HG03108 (cell line): ENCODE measurements at regions not wholly inside any gene's neighbourhood (a gene's known extent, or its start where the extent isn't known, plus 50 kb on each side); places are given as distances from the start of the nearest gene placed in this dataset.

ENCODE experiments used
- ATAC-seq: cut with Tn5 transposase; IDR thresholded peaks from one replicate; pipeline ENCODE4 v1.9.1; 2021; ENCODE audit warnings: moderate library complexity; ENCODE audit not compliant: unreplicated experiment

DNA sequence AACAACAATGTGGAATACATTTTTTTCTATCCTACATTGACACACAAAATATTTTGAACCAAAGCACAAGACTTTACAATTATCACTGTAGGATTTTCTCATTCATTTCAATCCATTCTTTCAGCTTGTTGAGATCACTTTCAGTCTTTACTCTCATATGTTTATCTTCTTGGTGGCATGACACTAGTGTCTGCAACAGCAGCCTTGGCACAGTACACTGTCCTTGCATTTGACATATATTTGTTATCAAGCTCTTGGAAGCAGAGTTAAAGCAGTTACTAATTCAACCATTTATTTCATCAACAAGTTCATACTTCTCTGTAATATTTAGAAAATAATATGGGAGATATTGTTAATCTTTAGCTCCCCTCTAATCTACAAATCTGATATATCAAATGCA, 922.4 kb upstream of the ADGRL2 start:
- ATAC-seq: no peak

DNA sequence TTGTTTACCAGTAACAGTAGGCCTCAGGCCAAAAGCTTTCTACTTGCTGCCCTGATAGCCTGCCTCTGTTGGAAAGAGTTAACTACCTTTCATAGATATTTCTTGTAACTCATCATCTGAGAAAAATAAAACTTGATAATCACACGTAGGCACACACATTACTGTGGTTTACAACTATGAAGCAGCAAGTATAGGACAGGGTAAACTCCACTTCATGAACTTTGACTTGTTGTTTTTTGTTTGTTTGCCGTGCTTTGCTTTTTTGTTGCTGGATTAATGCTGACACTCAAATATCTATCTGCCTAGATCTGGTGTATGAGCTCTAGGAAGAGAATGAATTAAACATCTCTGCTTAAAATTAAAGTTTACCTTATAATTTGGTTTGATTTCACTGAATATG, 924.7 kb upstream of the ADGRL2 start:
- ATAC-seq: no peak

DNA sequence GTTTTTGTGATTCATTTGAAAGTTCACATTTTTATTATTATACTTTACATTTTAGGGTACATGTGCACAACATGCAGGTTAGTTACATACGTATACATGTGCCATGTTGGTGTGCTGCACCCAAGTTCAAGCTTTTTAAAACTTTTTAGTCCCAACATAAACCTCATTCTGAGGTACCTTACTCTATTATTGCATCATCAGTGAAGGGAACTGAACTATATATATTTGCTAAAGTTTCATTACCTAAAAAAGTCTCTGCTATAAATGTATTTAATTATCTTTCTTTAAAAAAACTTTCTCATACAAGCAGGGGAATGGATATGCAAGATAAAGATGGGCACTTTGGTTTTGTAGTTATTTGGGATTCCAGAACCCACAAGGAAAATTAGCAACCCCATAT, 931.4 kb upstream of the ADGRL2 start:
- no peak for ATAC-seq

DNA sequence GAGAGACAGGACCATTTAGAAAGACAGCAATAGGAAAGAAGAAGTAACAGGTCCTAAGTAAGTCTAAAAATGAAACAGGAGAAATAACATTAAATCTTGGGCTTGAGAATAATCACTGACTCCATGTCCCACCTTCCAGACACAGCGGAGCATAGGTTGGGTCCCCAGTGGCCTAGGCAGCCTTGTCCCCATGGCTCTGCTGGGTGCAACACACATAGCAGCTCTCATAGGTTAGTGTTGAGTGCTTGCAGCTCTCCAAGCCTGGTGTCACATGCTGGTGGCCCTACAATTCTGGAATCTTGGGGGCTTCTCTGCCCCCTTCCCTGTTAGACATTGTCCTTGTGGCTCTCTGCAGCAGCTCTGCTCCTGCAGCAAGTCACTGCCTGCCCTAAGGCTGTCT, 952.8 kb upstream of the ADGRL2 start:
- no peak for ATAC-seq

DNA sequence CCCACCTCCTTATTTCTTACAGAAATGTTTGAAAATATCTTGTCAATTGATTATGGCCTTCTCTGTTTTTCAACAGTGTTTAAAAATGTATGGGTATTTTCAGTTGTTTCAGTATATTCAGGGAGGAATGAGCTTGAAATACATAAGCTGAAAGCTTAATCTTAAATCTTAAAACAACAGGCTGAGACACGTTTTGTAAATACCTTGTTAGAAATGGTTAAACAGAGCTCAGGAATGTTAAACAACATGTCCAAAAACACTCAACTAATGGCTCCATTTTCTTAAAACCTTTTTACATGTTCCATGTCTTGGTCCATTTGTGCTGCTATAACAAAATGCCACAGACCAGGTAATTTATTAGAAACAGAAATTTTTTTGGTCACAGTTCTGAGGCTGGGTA, 953.8 kb upstream of the ADGRL2 start:
- ATAC-seq: no peak

DNA sequence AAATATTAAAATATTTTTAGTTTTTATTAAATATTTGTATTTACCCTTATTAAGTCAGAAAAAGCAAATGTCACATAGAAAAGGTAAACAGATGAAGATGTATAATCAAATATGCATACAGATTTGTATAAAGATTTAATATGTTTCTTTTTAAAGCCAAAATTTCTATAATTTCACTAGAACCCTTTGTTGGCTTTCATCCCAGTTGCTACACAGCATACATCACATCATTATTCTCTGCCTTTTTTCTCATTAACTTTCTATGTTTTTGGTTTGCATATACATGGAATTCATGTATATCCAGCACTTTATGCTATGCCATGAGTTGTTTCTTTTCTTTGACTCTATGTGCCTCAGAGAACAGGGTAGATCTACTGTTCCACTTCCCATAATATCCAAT, 957.9 kb upstream of the ADGRL2 start:
- no peak for ATAC-seq

DNA sequence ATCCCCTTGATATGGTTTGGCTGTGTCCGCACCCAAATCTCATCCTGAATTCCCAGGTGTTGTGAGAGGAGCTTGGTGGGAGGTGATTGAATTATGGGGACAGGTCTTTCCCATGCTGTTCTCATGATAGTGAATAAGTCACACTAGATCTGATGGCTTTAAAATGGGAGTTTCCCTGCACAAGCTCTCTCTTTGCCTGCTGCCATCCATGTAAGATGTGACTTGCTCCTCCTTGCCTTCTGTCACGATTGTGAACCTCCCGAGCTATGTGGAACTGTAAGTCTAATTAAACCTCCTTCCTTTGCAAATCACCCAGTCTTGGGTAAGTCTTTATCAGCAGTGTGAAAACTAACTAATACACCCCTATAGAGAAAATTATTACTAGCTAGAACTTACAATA, 959.5 kb upstream of the ADGRL2 start:
- no peak for ATAC-seq

DNA sequence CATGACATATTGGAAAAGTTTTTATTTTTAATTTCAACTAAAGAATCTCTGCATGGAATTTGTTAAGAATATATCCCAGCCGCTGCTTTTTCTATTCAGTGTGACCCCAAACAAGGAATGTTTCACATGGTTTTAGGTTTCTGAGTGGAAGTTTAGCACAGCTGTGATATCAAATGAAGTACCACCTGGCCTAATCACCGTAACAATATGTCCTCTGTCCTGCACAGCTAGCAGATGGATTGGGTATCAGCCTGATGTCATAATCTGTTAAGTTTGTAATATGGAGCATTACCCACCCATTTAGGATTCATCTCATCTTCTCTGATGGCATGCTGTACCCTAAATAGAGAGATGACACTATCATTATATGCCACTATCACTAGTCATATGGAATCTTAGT, 963.7 kb upstream of the ADGRL2 start:
- no peak for ATAC-seq

DNA sequence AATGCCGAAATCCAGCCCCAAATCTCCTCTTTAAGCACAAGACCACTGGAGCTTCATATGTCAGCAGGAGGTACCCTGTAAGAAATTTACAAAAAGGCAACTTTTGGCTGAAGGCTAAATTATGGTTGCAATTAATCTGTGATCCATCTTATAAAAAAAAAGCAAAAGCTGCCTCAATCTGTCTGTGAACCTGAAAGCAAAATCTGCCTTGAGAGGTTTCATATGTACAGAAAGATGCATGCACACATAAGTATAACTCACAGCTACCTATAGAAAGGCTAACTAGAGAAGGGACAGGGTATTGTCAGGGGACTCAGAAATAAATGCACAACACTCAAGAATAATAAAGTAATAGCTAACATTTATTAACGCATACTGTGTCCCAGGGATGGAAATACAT, 964.2 kb upstream of the ADGRL2 start:
- ATAC-seq: no peak

DNA sequence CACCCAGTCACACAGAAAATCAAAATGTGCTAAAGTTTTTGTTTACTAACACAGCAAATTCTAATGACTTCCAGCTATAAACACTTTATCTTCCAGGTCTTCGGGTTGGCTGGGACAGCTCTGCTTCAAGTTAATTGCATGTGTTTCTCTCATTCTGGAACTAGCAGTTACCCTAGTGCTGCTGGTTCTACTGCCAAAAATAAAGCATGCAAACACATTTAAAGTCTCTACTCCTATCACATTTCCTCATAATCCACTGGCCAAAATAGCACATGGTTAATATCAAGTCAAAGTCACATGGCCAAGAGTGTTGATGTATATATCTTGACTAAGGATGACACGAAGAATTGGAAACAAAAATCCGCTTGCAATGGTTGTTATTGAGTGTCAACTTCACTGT, 973.1 kb upstream of the ADGRL2 start:
- ATAC-seq: no peak

DNA sequence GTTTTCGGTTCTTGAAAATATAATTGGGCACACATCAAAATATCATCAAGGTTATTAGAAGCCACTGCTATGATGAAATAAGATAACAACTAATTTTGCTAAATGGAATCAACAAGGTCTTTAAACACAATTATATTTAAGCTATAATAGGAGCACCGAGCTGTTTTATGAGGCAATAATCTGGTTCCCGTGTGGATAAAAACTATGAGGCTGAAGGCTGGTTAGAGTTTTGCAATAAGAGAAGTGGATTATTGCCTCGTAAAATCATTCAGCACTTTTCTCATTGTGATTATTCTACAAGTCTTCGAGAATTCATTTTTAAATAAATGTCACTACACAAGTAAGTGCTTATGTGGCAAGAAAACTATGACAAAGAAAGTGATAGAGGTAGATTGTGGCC, 975.7 kb upstream of the ADGRL2 start:
- ATAC-seq: no peak

DNA sequence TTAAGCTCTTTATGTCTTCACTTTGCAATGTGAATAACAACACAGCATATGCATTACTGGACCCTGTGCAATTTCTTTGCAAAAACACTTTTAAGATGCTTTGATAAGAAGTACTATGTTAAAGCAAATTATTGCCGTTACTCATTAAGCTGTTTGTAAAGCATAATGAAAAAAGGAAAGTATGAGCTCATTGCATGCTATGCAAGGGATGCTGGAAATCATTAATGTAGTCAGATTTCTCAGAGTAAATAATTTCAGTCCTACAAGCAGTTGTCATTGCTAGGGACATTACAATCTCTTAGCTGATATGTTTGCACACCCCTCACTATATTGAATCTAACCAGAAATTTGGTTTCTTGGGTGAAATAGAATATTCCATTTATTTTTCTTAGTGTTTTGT, 982.5 kb upstream of the ADGRL2 start:
- no peak for ATAC-seq

DNA sequence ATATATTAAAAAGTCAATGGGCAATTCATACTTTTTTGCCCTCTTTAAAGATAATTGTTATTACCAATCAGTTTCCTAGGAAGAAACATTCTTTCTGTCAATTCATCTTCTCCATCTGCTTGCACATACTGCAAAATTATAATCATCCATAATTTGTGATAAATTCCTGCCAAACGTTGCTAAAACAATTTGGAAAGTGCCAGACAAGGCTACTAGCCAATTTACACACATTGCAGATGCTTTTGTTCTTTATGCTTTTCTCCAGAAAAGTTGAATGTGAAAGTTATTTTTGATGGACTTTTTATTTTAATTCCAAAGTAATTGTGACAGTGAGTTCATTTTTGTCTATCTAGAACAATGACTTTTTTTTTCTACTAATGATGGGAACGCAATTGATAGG, 992.8 kb upstream of the ADGRL2 start:
- ATAC-seq: no peak

DNA sequence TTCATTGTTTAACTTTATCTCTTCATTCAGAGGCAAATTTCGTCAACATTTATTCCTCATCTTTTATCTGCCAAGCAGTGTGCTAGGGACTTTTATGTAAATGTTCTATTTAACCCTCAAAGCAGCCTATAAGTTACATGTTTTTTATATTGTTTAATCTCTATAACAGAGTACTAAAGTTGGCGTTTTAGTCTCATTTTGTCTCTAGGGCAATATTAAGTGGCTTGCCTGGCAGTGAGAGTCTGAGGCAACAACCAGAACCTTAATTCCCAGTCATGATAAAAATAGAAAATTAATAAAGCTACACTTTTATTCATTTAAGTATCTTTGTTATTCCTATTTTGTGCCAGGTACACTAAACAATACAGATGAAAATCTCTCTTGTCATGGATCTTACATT, 994.3 kb upstream of the ADGRL2 start:
- no peak for ATAC-seq

DNA sequence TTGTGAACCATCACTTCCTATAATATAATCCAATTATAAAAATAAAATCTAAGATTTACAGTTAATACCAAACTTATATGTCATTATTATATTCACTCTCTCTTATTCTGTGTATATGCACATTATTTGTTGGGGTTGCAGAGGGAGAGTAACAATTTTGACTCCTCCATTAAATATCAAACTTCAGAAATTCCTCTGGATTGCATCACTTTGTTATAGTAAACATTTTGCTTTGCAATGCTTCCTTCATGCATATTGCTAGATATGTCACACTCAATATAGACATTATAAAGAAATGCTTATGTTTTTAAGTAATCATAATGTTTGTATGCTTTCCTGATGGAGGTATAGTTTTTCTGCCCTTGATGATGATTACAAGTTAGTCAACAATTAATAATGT, 999.0 kb upstream of the ADGRL2 start:
- ATAC-seq: no peak

DNA sequence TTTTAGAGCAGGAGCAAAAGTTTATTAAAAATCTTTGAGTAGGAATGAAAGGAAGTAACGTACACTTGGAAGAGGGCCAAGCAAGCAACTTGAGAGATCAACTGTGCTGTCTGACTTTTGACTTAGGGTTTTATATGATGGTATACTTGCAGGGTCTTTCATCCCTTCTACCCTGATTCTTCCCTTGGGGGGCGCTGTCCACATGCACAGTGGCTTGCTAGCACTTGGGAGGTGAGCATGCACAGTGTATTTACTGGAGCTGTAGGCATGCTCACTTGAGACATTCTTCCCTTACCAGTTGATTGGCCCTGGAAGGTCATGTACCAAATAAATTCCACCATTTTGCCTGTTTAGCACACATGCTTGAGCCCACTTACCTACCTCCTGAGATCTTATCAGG, 1001.3 kb upstream of the ADGRL2 start:
- no peak for ATAC-seq

DNA sequence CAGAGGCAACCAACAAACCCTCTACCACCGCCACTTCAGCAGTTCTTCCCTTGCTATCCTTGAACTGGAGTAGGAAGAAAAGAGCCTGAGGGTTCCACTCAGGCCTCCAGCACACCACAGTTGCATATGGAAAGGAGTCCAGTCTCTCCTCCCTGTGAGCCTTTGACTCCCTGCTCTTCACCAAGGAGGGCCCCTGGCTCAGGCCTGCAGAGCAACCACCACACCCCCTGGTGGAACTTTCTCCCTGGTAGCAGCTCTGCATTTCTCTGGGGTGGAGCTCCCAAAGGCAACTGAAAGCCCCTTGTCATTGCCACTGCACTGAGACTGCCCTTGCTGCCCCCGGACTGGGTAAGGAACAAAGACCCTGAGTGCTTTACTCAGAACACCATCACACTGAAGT, 1021.5 kb upstream of the ADGRL2 start:
- ATAC-seq: no peak

DNA sequence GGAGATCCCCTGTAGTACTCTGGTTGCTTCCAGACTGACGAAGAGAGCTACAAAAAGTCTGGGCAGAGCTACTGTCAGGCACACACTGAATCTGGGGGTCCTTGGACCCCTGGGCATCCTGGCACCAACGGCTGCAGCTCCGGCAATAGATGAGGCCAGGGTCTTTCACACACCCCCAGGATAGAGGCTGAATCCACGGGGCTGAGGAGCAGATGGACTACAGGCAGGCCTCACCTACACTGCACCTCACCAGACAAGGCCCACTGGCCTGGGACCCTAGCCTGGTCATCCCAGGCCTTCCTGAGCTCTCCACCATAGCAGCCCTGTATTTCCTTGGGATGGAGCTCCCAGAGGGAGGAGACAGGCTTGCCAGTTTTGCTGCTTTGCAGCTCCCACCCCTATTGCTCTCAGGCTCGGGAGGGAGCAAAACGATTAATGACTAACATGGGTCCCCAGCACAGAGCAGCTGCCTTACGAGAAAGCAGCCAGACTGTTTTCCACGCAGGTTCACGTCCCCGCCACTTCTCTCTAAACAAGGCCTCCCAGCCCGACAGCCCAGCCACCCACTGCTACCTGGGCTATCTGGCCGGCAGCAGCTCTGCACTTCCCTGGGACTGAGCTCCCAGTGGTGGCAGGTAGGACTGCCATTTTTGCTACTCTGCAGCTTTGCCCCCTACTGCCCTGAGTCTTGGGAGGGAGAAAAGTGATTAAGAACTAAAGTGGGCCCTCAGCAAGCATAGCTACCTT, 1022.5 kb upstream of the ADGRL2 start:
- no peak for ATAC-seq

DNA sequence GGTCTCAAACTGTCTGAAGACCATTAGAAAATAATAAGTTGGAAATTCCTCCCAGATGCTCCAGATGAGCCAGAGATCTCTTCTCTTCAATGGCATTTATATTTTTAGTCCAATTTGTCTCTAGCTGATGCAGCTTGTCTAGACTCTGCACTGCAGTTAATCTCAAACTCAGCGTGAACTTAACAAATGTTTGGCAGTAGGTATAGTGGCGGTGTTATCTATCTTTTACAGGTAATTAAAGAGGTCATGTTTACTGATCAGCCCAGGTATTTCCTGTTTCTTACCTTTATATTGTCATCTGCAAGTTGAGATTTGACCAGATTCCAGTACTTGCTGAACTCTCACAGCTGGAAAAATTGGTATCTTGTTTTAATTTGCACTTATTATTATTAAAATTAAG, 1024.5 kb upstream of the ADGRL2 start:
- no peak for ATAC-seq

DNA sequence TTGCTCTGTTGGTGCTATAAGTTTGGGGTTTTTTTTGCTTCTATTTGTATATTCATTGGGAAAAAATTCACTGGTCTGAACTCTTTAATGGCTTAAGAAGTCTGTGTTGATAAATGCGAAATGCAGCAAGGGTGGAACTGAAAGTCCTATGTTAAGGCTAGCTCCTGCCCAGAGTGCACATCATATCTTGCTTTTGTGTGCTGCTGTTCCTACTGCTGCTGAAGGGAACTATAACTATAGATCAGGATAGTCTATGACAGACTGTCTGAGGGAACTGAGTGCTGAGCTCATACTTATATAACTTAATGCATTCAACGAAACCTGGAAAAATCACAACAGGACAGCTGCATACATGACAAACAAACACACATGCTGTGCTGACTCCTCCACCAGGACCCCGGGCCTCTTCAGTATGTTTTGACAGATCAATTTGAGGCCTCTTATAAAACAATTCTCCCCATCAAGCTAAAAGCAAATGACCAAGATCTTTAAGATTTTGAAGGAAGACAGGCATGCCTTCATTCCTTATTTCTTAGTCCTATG, 1031.5 kb upstream of the ADGRL2 start:
- no peak for ATAC-seq

DNA sequence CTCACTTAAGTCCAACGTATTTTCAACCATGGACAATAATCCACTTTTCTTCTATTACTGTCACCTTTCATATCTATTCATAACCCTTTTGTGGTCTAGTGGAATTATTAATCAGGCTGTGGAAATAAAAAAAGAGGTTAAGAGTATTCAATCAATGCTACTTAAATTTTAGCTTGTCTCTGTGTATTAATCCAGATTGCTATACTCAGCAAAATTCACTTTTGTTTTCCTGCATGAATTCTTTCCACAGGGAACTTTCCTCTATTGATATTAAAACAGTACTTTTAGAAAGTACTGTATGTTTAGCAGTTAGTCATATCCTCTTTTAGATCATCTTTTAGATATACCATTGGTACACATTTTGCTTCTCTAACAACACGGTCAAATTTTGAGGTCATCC, 1033.0 kb upstream of the ADGRL2 start:
- no peak for ATAC-seq

DNA sequence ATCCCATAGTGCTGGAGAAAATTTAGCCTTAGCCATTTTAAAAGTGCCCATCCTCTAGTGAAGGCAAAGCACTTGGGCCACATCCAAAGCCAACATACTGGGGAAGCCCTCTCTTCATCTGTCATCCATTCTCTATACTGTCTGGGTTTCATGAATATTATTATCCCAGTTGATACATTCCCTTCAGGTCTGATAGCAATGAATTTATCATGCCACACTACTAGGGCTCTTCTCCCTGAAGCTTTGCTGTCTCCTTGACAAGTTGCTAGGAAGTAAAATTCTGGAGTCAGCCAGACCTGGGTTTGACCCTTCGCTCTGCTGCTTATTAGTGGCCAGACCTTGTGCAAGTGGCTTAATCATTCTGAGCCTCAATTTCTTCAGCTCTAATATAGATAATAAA, 1041.4 kb upstream of the ADGRL2 start:
- ATAC-seq: no peak

DNA sequence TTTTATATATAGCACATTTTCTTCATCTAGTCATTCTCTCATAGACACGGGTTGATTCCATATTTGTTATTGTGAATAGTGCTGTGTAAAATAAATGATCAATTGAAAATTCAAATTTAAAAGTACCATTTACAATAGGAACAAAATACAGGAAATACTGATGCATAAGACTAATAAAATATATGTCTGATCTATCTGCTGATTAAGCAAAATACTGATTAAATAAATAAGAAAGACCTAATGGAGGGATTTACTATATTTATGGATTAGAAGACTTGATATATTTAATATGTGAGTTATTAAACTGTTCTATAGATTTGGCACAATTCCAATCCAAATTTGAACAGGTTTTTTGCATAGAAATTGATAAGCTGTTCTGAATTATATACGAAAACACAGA, 1044.8 kb upstream of the ADGRL2 start:
- ATAC-seq: no peak
